Aorta (tissue), 5 donors: ENCODE measurements at regions not wholly inside any gene's neighbourhood (a gene's known extent, or its start where the extent isn't known, plus 50 kb on each side); places are given as distances from the start of the nearest gene placed in this dataset.

Experiments used
- ATAC-seq: fragments of 200-7000 bp; cut with Tn5 transposase; one replicate; pipeline ENCODE4 v1.9.1; 2022; ENCODE audit warnings: moderate library complexity; ENCODE audit not compliant: low FRiP score
- DNase-seq, 2 donors: peaks; one replicate each; pipeline ENCODE4 v3.0.0-alpha.2; 2020
- H3K27ac ChIP-seq, 2 donors: one replicate each; pipeline ENCODE4 v1.5.1; 2013; ENCODE audit warnings: low read length in 2 of 2, mild to moderate bottlenecking in 2 of 2, moderate library complexity in 2 of 2, control low read depth in 1 of 2, inconsistent platforms in 1 of 2, low read depth in 1 of 2
- H3K27me3 ChIP-seq, 2 donors: one replicate each; pipeline ENCODE4 v1.6.1; 2013; ENCODE audit warnings: control low read depth in 1 of 2, low read length in 1 of 2, mild to moderate bottlenecking in 1 of 2, moderate library complexity in 1 of 2; ENCODE audit not compliant: insufficient read depth in 2 of 2, control insufficient read depth in 1 of 2
- H3K36me3 ChIP-seq, 2 donors: one replicate each; pipeline ENCODE4 v1.6.1; 2013; ENCODE audit warnings: control low read depth in 1 of 2, low read length in 1 of 2, mild to moderate bottlenecking in 1 of 2; ENCODE audit not compliant: insufficient read depth in 2 of 2, control insufficient read depth in 1 of 2
- H3K4me1 ChIP-seq, 2 donors: one replicate each; pipeline ENCODE4 v1.6.1; 2013; ENCODE audit warnings: low read length in 2 of 2, control low read depth in 1 of 2, mild to moderate bottlenecking in 1 of 2, moderate library complexity in 1 of 2; ENCODE audit not compliant: insufficient read depth in 2 of 2, control insufficient read depth in 1 of 2
- H3K4me3 ChIP-seq, 2 donors: one replicate each; pipeline ENCODE4 v1.5.1; 2013; ENCODE audit warnings: low read length in 2 of 2, control low read depth in 1 of 2, mild to moderate bottlenecking in 1 of 2
- H3K9me3 ChIP-seq: one replicate; pipeline ENCODE4 v1.6.1; 2013; ENCODE audit warnings: mild to moderate bottlenecking, low read length; ENCODE audit not compliant: control insufficient read depth
- WGBS, 2 donors: extraction: QIAGEN DNeasy Blood & Tissue Kit; methylation state at CpG; one replicate each; pipeline ENCODE4 v1.1.7; 2013; 5-methylcytosine and 5-hydroxymethylcytosine counted together
- intact Hi-C, 2 donors: fragments of 100-400 bp; cut with DNase I; formaldehyde crosslinking; loops; one replicate each; pipeline versions ENCODE4 v1.14.2 to v1.15.0; 2022
- donor health status: healthy with polysubstance abuse.
- donor health status: Bipolar disorder and iron deficiency.
- donor health status: DM: no; HTN: no; CAD: no.
- donor health status: DM: no; HTN: no; CAD: no.
- donor health status: DM: yes; HTN: yes; CAD: no.

DNA sequence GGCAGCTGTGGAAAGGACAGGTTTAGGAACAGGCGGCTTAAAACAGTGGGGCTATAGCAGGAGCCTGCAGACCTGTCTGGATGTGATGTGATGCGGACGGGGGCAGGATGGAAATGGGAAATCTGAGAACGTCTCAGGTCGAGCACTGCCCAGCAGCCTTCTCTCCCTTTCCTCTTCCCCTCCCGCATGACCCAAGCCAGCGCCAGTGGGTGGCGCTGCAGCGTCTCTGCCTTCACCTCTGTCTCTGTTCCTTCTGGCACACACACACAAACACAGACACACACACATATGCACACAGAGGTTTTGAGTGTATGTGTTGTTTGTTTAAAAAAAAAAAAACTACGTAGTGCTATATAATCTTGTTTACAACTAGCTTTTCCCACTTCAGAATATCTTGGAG lies 82.0 kb upstream of the SLC66A3 start:
- no peak overlapping the region for H3K4me3 ChIP-seq
- H3K9me3 ChIP-seq = no peaks in the 10 kb centered on the region
- no peak for DNase-seq
- H3K27me3 ChIP-seq = no peaks in the 10 kb centered on the region
- intact Hi-C loops = no loop called here
- WGBS, 2 donors = 9 to 11% methylated on average over 10 of the region's 10 CpGs
- H3K36me3 ChIP-seq = no peaks in the 10 kb centered on the region
- no peak for ATAC-seq
- H3K27ac ChIP-seq = no peak overlapping the region
- no peaks in the 10 kb centered on the region for H3K4me1 ChIP-seq

GRCh38 chr2:11073776-11074175 lies 81.5 kb upstream of the SLC66A3 start:
- Histone ChIP-seq H3K9me3 (no peaks in the 10 kb centered on the region), H3K36me3 (no peaks in the 10 kb centered on the region), H3K4me3 (no peak overlapping the region), H3K27me3 (no peaks in the 10 kb centered on the region), H3K27ac (no peak overlapping the region), H3K4me1 (no peaks in the 10 kb centered on the region)
- intact Hi-C loops = no loop called here
- no peak for ATAC-seq
- no peak for DNase-seq
- 43 to 45% methylated on average over 7 of the region's 7 CpGs for WGBS, 2 donors

- ATAC-seq = no peak
- intact Hi-C loops = no loop called here
- WGBS, 2 donors = 82 to 91% methylated on average over 13 of the region's 13 CpGs
- Histone ChIP-seq H3K27me3 (no peaks in the 10 kb centered on the region), H3K9me3 (no peaks in the 10 kb centered on the region), H3K4me3 (no peak overlapping the region), H3K36me3 (no peaks in the 10 kb centered on the region), H3K4me1 (no peaks in the 10 kb centered on the region), H3K27ac (no peak overlapping the region)
- no peak for DNase-seq
Measured at GRCh38 chr2:11074246-11074820, 80.9 kb upstream of the SLC66A3 start.

GRCh38 chr2:11075221-11075620 lies 80.0 kb upstream of the SLC66A3 start:
- Histone ChIP-seq H3K27ac (no peak overlapping the region), H3K9me3 (no peaks in the 10 kb centered on the region), H3K4me1 (no peaks in the 10 kb centered on the region), H3K27me3 (no peaks in the 10 kb centered on the region), H3K36me3 (no peaks in the 10 kb centered on the region), H3K4me3 (no peak overlapping the region)
- intact Hi-C loops = no loop called here
- 88 to 90% methylated on average over 5 of the region's 5 CpGs for WGBS, 2 donors
- no peak for ATAC-seq
- DNase-seq = no peak

DNA sequence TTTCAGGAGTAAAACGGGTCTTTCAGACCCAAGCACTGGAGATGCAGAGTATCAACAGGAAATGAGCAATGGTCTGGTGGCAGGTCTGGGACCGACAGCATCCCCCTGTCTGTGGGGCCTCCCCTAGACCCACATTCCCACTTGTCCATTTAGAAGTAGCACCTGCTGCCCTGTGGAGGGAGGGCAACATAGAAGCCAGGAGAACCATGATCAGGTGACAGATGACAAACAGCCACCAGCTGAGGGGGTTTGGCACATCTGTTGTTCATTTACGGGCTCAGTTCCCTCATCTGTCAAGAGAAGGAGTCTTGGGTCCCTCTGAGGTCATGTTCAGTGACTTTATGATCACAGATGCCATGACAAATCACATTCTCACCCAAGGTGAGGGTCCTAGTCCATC lies 77.9 kb upstream of the SLC66A3 start:
- no peaks in the 10 kb centered on the region for H3K27me3 ChIP-seq
- DNase-seq (no peak), ATAC-seq (no peak)
- no peak overlapping the region for H3K4me3 ChIP-seq
- H3K9me3 ChIP-seq = no peaks in the 10 kb centered on the region
- H3K4me1 ChIP-seq = no peaks in the 10 kb centered on the region
- 35 to 36% methylated on average over 3 of the region's 3 CpGs for WGBS, 2 donors
- intact Hi-C loops = no loop called here
- no peaks in the 10 kb centered on the region for H3K36me3 ChIP-seq
- no peak overlapping the region for H3K27ac ChIP-seq

GRCh38 chr2:11079136-11079824 lies 76.0 kb upstream of the SLC66A3 start:
- intact Hi-C loops = no loop called here
- H3K27ac ChIP-seq = no peak overlapping the region
- WGBS, 2 donors = 56 to 61% methylated on average over 8 of the region's 8 CpGs

DNA sequence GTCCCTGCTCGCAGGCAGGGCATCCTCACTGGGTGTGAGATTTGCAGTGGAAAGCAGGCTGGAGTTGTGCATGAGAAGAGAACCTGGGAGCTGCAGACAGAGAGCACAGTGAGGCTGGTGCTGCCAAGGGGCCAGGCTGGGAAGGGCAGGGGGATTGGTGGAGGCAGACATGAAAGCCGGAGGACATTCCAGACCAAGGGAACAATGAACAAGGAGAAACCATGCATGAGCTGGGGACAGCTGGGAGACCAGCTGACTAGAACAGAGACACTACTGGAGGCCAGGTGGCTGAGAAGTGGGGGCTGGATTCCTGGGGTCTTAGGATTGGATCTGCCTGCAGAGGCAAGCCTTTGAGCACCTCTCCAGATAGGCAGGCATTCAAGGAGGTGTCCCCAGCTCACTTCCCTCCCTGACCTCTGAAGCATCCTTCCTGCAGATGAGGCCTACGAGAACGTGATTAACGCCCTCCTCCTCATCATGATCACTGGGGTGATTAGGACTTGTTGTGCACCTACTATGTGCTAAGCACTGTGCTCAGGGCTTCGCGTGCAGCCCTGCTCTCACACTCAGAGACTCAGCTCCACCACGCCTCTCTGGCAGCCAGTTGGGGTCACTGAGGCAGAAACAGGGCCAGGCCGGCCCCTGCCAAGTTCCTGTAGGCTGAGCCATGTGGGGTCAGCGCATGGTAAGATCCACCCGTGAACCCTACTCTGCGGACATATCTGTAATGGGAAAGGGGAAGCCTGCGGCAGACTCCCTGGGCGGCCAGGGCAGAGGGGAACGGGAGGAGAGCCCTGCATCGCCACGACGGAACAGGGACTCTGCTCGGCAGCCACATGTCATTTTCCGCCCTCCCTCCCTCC lies 74.8 kb upstream of the SLC66A3 start:
- Histone ChIP-seq H3K4me1 (no peaks in the 10 kb centered on the region), H3K9me3 (peaks cover 2% of the 10 kb centered on the region), H3K27ac (no peak overlapping the region), H3K4me3 (no peak overlapping the region), H3K27me3 (no peaks in the 10 kb centered on the region), H3K36me3 (no peaks in the 10 kb centered on the region)
- no peak for ATAC-seq
- no peak for DNase-seq
- 85 to 91% methylated on average over 18 to 20 of the region's 20 CpGs for WGBS, 2 donors
- intact Hi-C loops = no loop called here

More at GRCh38 chr2:11079136-11079824, 76.0 kb upstream of the SLC66A3 start:
- Histone ChIP-seq H3K36me3 (no peaks in the 10 kb centered on the region), H3K4me1 (no peaks in the 10 kb centered on the region), H3K4me3 (no peak overlapping the region), H3K9me3 (peaks cover 2% of the 10 kb centered on the region), H3K27me3 (no peaks in the 10 kb centered on the region)
- no peak for DNase-seq
- ATAC-seq = no peak

DNA sequence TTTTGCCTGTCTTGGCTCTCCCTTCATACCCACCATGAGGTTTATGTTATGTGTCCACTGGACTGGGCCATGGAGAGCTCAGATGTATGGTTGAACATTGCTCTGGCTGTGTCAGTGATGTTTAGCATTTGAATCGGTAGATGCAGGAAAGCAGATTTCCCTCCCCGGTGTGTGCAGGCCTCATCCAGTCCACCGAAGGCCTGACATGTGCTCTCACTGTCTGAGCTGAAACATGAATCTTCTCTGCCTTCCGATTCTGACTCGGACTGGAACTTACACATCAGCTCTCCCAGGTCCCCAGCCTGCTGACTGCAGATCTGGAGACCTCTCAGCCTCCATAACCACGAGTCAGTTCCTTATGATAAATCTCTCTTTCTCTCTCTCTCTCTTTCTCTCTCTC lies 72.4 kb upstream of the SLC66A3 start:
- Histone ChIP-seq H3K36me3 (no peaks in the 10 kb centered on the region), H3K4me1 (no peaks in the 10 kb centered on the region), H3K9me3 (peaks cover 2% of the 10 kb centered on the region), H3K27ac (no peak overlapping the region), H3K4me3 (no peak overlapping the region), H3K27me3 (no peaks in the 10 kb centered on the region)
- intact Hi-C loops = no loop called here
- DNase-seq = no peak
- no peak for ATAC-seq
- 77 to 83% methylated on average over 6 of the region's 6 CpGs for WGBS, 2 donors
